Endodermal cell (in vitro differentiated cells): ENCODE measurements at regions not wholly inside any gene's neighbourhood (a gene's known extent, or its start where the extent isn't known, plus 50 kb on each side); places are given as distances from the start of the nearest gene placed in this dataset.

Experiments used
- DNase-seq: peaks from one replicate; pipeline ENCODE4 v3.0.0-alpha.2; 2017
- H3K27ac ChIP-seq: 2 replicates; pipeline ENCODE4 v1.5.1; 2013; ENCODE audit warnings: mild to moderate bottlenecking, low read depth, low read length, moderate library complexity
- H3K27me3 ChIP-seq: 2 replicates; pipeline ENCODE4 v1.6.1; 2013; ENCODE audit warnings: mild to moderate bottlenecking, low read length, moderate library complexity; ENCODE audit not compliant: insufficient read depth, control insufficient read depth, poor library complexity, severe bottlenecking
- H3K36me3 ChIP-seq: 2 replicates; pipeline ENCODE4 v1.7.0; 2013; ENCODE audit warnings: mild to moderate bottlenecking, low read length, moderate library complexity; ENCODE audit not compliant: control insufficient read depth, insufficient read depth
- H3K4me1 ChIP-seq: one replicate; pipeline ENCODE4 v1.7.0; 2013; ENCODE audit warnings: low read length; ENCODE audit not compliant: control insufficient read depth, insufficient read depth
- H3K4me3 ChIP-seq: 2 replicates; pipeline ENCODE4 v1.5.1; 2013; ENCODE audit warnings: mild to moderate bottlenecking, low read length, moderate library complexity
- H3K9ac ChIP-seq: 2 replicates; pipeline ENCODE4 v1.6.1; 2013; ENCODE audit warnings: mild to moderate bottlenecking, low read length, moderate library complexity; ENCODE audit not compliant: poor library complexity, severe bottlenecking; ENCODE audit errors: extremely low read depth
- H3K9me3 ChIP-seq: 2 replicates; pipeline ENCODE4 v1.6.1; 2013; ENCODE audit warnings: mild to moderate bottlenecking, low read length, moderate library complexity; ENCODE audit not compliant: control insufficient read depth
- H3K27ac Mint-ChIP-seq: 2 replicates; pipeline ENCODE4 v1.8.0; 2020; ENCODE audit warnings: mixed read lengths
- H3K27me3 Mint-ChIP-seq: 2 replicates; pipeline ENCODE4 v1.8.0; 2021; ENCODE audit warnings: mild to moderate bottlenecking, mixed read lengths; ENCODE audit not compliant: insufficient read depth
- H3K36me3 Mint-ChIP-seq: 2 replicates; pipeline ENCODE4 v1.8.0; 2020; ENCODE audit warnings: low read depth, mixed read lengths
- H3K4me1 Mint-ChIP-seq: 2 replicates; pipeline ENCODE4 v1.8.0; 2020; ENCODE audit warnings: mixed read lengths
- H3K4me3 Mint-ChIP-seq: 2 replicates; pipeline ENCODE4 v1.8.0; 2020; ENCODE audit warnings: mild to moderate bottlenecking, moderate library complexity, mixed read lengths
- H3K9me3 Mint-ChIP-seq: 2 replicates; pipeline ENCODE4 v1.8.0; 2020; ENCODE audit warnings: mild to moderate bottlenecking, mixed read lengths
- WGBS, 2 experiments: methylation state at CpG; one replicate each; pipeline versions ENCODE4 v1.1.5 to v1.1.7; 2013; ENCODE audit warnings: missing lambda C conversion rate in 2 of 2, mixed read lengths in 1 of 2; ENCODE audit not compliant: insufficient coverage in 1 of 2, insufficient read length in 1 of 2; 5-methylcytosine and 5-hydroxymethylcytosine counted together
- TF ChIP-seq, protein P1 (sequence below): fragments of 200-600 bp; sonication (generic); conservative IDR thresholded peaks from 2 replicates; pipeline ENCODE4 v1.5.0; 2021; ENCODE audit warnings: antibody characterized with exemption, mild to moderate bottlenecking

DNA sequence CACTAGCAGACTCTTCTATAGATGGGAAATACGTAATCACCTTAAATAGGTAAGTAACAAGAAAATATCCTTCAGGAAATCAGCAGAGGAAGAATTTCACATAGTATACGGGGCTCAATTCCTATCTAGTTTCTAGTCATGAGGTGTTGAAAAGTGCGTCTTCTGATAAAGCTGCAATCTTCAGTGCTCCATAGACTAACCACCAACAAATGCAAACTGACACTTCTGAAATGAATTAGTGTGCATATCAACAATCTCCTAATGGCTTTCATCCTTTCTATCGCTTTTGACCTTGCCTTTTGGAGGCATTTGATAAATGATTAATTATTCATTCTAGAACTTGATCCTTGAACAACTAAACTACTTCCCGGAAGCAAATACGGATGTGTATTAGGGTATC lies 2306.6 kb upstream of the AGA start:
- Histone ChIP-seq H3K27ac (no peak overlapping the region), H3K36me3 (no peaks in the 10 kb centered on the region), H3K4me3 (no peak overlapping the region), H3K9me3 (no peaks in the 10 kb centered on the region), H3K4me1 (no peaks in the 10 kb centered on the region), H3K9ac (no peak overlapping the region), H3K27me3 (no peaks in the 10 kb centered on the region)
- WGBS, 2 experiments: 92 to 96% methylated on average over 4 to 6 of the region's 6 CpGs
- Mint-ChIP-seq H3K27me3 (no peaks in the 10 kb centered on the region), H3K27ac (no peak overlapping the region), H3K4me3 (no peak overlapping the region), H3K36me3 (no peaks in the 10 kb centered on the region), H3K4me1 (no peaks in the 10 kb centered on the region), H3K9me3 (peaks cover 2% of the 10 kb centered on the region)
- TF ChIP-seq, protein P1, sequence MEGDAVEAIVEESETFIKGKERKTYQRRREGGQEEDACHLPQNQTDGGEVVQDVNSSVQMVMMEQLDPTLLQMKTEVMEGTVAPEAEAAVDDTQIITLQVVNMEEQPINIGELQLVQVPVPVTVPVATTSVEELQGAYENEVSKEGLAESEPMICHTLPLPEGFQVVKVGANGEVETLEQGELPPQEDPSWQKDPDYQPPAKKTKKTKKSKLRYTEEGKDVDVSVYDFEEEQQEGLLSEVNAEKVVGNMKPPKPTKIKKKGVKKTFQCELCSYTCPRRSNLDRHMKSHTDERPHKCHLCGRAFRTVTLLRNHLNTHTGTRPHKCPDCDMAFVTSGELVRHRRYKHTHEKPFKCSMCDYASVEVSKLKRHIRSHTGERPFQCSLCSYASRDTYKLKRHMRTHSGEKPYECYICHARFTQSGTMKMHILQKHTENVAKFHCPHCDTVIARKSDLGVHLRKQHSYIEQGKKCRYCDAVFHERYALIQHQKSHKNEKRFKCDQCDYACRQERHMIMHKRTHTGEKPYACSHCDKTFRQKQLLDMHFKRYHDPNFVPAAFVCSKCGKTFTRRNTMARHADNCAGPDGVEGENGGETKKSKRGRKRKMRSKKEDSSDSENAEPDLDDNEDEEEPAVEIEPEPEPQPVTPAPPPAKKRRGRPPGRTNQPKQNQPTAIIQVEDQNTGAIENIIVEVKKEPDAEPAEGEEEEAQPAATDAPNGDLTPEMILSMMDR: no peak
- no peak for DNase-seq

DNA sequence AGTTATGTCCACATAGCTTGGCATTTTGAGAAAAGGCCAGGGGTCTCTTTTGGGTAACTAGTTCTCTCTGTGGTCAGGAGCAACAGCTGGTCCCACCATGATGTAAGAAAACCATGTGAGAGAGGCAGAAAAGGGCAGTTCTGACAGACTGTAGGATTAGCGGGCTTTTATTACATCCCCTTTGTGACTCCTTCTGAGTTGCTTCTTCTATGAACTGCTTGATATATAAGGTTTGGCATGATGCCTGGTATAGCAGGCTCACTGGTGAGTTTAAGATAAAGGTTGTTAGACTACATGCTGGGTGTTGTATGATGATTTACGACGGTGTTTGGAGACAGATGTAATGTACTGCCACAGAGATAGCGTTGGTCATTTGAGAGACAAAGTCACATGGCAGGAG lies 2308.1 kb upstream of the AGA start:
- Mint-ChIP-seq H3K4me3 (no peak overlapping the region), H3K36me3 (no peaks in the 10 kb centered on the region), H3K27me3 (no peaks in the 10 kb centered on the region), H3K27ac (no peak overlapping the region), H3K9me3 (peaks cover 2% of the 10 kb centered on the region), H3K4me1 (no peaks in the 10 kb centered on the region)
- H3K27ac ChIP-seq: no peak overlapping the region
- no peaks in the 10 kb centered on the region for H3K4me1 ChIP-seq
- DNase-seq: no peak
- no peaks in the 10 kb centered on the region for H3K27me3 ChIP-seq
- TF ChIP-seq, protein P1: no peak
- no peak overlapping the region for H3K9ac ChIP-seq
- H3K36me3 ChIP-seq: no peaks in the 10 kb centered on the region
- 92 to 95% methylated on average over 4 of the region's 4 CpGs for WGBS, 2 experiments
- H3K9me3 ChIP-seq: no peaks in the 10 kb centered on the region
- H3K4me3 ChIP-seq: no peak overlapping the region

DNA sequence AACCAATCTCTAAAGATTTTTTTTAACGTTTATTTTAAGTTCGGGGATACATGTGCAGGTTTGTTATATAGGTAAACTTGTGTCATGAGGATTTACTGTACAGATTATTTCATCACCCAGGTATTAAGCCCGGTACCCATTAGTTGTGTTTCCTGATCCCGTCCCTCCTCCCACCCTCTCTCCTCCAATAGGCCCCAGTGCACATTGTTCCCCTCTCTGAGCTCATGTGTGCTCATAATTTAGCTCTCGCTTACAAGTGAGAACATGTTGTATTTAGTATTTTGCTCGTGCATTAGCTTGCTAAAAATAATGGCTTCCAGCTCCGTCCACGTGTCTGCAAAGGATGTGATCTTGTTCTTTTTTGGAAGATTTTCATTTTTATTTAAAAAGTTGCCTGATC lies 2309.4 kb upstream of the AGA start:
- H3K36me3 ChIP-seq: no peaks in the 10 kb centered on the region
- Mint-ChIP-seq H3K27ac (no peak overlapping the region), H3K9me3 (no peaks in the 10 kb centered on the region), H3K4me3 (no peak overlapping the region), H3K27me3 (no peaks in the 10 kb centered on the region), H3K4me1 (no peaks in the 10 kb centered on the region), H3K36me3 (no peaks in the 10 kb centered on the region)
- H3K4me3 ChIP-seq: no peak overlapping the region
- no peak overlapping the region for H3K9ac ChIP-seq
- 90 to 93% methylated on average over 2 to 8 of the region's 8 CpGs for WGBS, 2 experiments
- no peak overlapping the region for H3K27ac ChIP-seq
- DNase-seq: no peak
- no peaks in the 10 kb centered on the region for H3K4me1 ChIP-seq
- TF ChIP-seq, protein P1: no peak
- H3K9me3 ChIP-seq: no peaks in the 10 kb centered on the region
- no peaks in the 10 kb centered on the region for H3K27me3 ChIP-seq
